K562 (cell line): ENCODE measurements at regions not wholly inside any gene's neighbourhood (a gene's known extent, or its start where the extent isn't known, plus 50 kb on each side); places are given as distances from the start of the nearest gene placed in this dataset.

Source experiments
- ATAC-seq: fragments of 200-7000 bp; cut with Tn5 transposase; 3 replicates; pipeline ENCODE4 v1.9.1; 2020; ENCODE audit warnings: moderate library complexity
- BruUV-seq: library from RNA; stranded (reverse); fragments of 400-500 nt; replicated peaks from 2 replicates; lab custom pipeline; 2021; lab: Mats Ljungman, UMichigan
- CTCF ChIA-PET: fragments of 300-600 bp; formaldehyde crosslinking; extraction: SDS; loops from one replicate; lab custom pipeline; 2021; ENCODE audit warnings: low intra/inter-chr PET ratio; lab: Yijun Ruan, JAX
- POLR2A ChIA-PET: fragments of 300-600, 350-650 bp; sonication (Branson Sonifier 250); formaldehyde crosslinking; extraction: SDS; loops from one replicate; lab custom pipeline; 2021; ENCODE audit warnings: antibody characterized with exemption, inconsistent platforms; lab: Yijun Ruan, JAX
- DNase-seq, 4 experiments: peaks; one replicate each; pipeline versions ENCODE4 v3.0.0 to v3.0.0-alpha.2; 2011 to 2018; ENCODE audit warnings: low spot score in 3 of 4, mixed read lengths in 3 of 4; ENCODE audit errors: extremely low read depth in 1 of 4
- FAIRE-seq: peaks from 2 replicates; lab custom pipeline; 2011; peaks lifted over from hg19 to GRCh38; lab: Jason Lieb, UNC
- H2AFZ ChIP-seq: 2 replicates; pipeline ENCODE4 v1.6.0; 2011; ENCODE audit warnings: low read depth, low read length, control low read depth, inconsistent platforms
- H3K27ac ChIP-seq: fragments of 200-600 bp; 3 replicates; pipeline ENCODE4 v1.8.0; 2011; ENCODE audit warnings: low read depth, mild to moderate bottlenecking, control low read depth, inconsistent platforms, low read length, moderate library complexity, mixed read lengths; ENCODE audit errors: extremely low read depth
- H3K27me3 ChIP-seq, 2 experiments: fragments of 300-600 bp in 1 of 2; 2 replicates in 1 of 2; 3 replicates in 1 of 2; pipeline versions ENCODE4 v1.6.0 to v1.8.0; 2011; ENCODE audit warnings: inconsistent platforms in 2 of 2, low read length in 2 of 2, mild to moderate bottlenecking in 1 of 2, mixed read lengths in 1 of 2, moderate library complexity in 1 of 2; ENCODE audit not compliant: control insufficient read depth in 2 of 2, insufficient read depth in 2 of 2
- H3K36me3 ChIP-seq: fragments of 300-600 bp; 3 replicates; pipeline ENCODE4 v1.8.0; 2011; ENCODE audit warnings: mild to moderate bottlenecking, low read length, inconsistent platforms; ENCODE audit not compliant: control insufficient read depth, insufficient read depth
- H3K4me1 ChIP-seq, 2 experiments: fragments of 200-600 bp in 1 of 2; replicated peaks in 1 of 2; 2 replicates in 1 of 2; 3 replicates in 1 of 2; pipeline versions ENCODE4 v1.5.1 to v1.8.0; 2011; ENCODE audit warnings: inconsistent platforms in 2 of 2, low read length in 2 of 2, mild to moderate bottlenecking in 1 of 2, mixed read lengths in 1 of 2, moderate library complexity in 1 of 2; ENCODE audit not compliant: control insufficient read depth in 2 of 2, insufficient read depth in 2 of 2
- H3K4me2 ChIP-seq: 2 replicates; pipeline ENCODE4 v1.6.1; 2011; ENCODE audit warnings: low read length, control low read depth, inconsistent platforms, mixed read lengths; ENCODE audit not compliant: insufficient read depth
- H3K4me3 ChIP-seq: fragments of 200-600 bp; sonication (generic), shearing (Covaris generic); 2 replicates; pipeline ENCODE4 v1.5.1; 2016; ENCODE audit warnings: control low read depth, inconsistent platforms
- H3K79me2 ChIP-seq: fragments of 200-600 bp; 3 replicates; pipeline ENCODE4 v1.8.0; 2011; ENCODE audit warnings: low read length, inconsistent platforms; ENCODE audit not compliant: control insufficient read depth, insufficient read depth
- H3K9ac ChIP-seq, 2 experiments: 2 replicates each; pipeline versions ENCODE4 v1.6.0 to v1.6.1; 2011; ENCODE audit warnings: low read depth in 2 of 2, low read length in 2 of 2, control low read depth in 1 of 2, inconsistent platforms in 1 of 2, mild to moderate bottlenecking in 1 of 2, mixed read lengths in 1 of 2; ENCODE audit not compliant: insufficient read depth in 1 of 2
- H3K9me1 ChIP-seq: one replicate; pipeline ENCODE4 v1.6.0; 2011; ENCODE audit warnings: inconsistent platforms, mild to moderate bottlenecking, low read length, moderate library complexity; ENCODE audit not compliant: control insufficient read depth, insufficient read depth
- H3K9me3 ChIP-seq: replicated peaks from 2 replicates; pipeline ENCODE4 v1.5.1; 2011; ENCODE audit warnings: low read depth, low read length, inconsistent platforms; ENCODE audit not compliant: control insufficient read depth, insufficient read depth
- H4K20me1 ChIP-seq: replicated peaks from 2 replicates; pipeline ENCODE4 v1.6.1; 2011; ENCODE audit warnings: low read length, inconsistent platforms, mixed read lengths; ENCODE audit not compliant: control insufficient read depth, insufficient read depth
- HCFC1 ChIP-seq: IDR thresholded peaks from 2 replicates; pipeline ENCODE4 v1.6.1; 2012; ENCODE audit warnings: low read depth, low read length, improper control_type of control experiment
- KAT8 ChIP-seq: fragments of 450-650 bp; IDR thresholded peaks from 2 replicates; pipeline ENCODE4 v1.6.1; 2016; ENCODE audit warnings: low read depth, mild to moderate bottlenecking
- RBM34 ChIP-seq: fragments of 200-400 bp; formaldehyde crosslinking; IDR thresholded peaks from 2 replicates; pipeline ENCODE4 v1.6.1; 2018; ENCODE audit warnings: low read length, borderline replicate concordance; ENCODE audit not compliant: insufficient read depth
- SMARCB1 ChIP-seq: IDR thresholded peaks from 2 replicates; pipeline ENCODE4 v1.6.1; 2011; ENCODE audit warnings: improper control_type of control experiment, low read depth; ENCODE audit not compliant: insufficient read length
- SRSF7 ChIP-seq: fragments of 200-400 bp; formaldehyde crosslinking; optimal IDR thresholded peaks from 2 replicates; pipeline ENCODE3; 2017; ENCODE audit warnings: mild to moderate bottlenecking, low read depth, low read length
- THRAP3 ChIP-seq: fragments of 450-650 bp; IDR thresholded peaks from 2 replicates; pipeline ENCODE4 v1.6.1; 2016; ENCODE audit warnings: mild to moderate bottlenecking, inconsistent platforms, borderline replicate concordance
- WGBS: fragments of 100-300 bp; shearing (Covaris generic); methylation state at CpG from one replicate; pipeline ENCODE4 v1.1.6; 2016; ENCODE audit warnings: low coverage, mixed read lengths; ENCODE audit not compliant: insufficient coverage; ENCODE audit errors: missing lambda C conversion rate; 5-methylcytosine and 5-hydroxymethylcytosine counted together
- in situ Hi-C: fragments of 300-500 bp; cut with MboI; formaldehyde crosslinking; loops from 4 replicates; pipeline ENCODE4 v1.15.0; 2018; ENCODE audit warnings: inconsistent platforms, mixed read lengths
- intact Hi-C: fragments of 100-400 bp; cut with micrococcal nuclease; formaldehyde crosslinking; loops from 2 replicates; pipeline ENCODE4 v1.14.2; 2022
- TF ChIP-seq, protein P1 (sequence below): fragments of 250-450 bp; sonication (Bioruptor Pico); IDR thresholded peaks from 2 replicates; pipeline ENCODE4 v1.9.0; 2021; ENCODE audit warnings: mild to moderate bottlenecking
- TF ChIP-seq, protein P2 (sequence below), 2 experiments: fragments of 450-650 bp; IDR thresholded peaks; 2 replicates each; pipeline ENCODE4 v1.6.1; 2016; ENCODE audit warnings: mild to moderate bottlenecking in 2 of 2, borderline replicate concordance in 1 of 2, low read depth in 1 of 2, moderate library complexity in 1 of 2

DNA sequence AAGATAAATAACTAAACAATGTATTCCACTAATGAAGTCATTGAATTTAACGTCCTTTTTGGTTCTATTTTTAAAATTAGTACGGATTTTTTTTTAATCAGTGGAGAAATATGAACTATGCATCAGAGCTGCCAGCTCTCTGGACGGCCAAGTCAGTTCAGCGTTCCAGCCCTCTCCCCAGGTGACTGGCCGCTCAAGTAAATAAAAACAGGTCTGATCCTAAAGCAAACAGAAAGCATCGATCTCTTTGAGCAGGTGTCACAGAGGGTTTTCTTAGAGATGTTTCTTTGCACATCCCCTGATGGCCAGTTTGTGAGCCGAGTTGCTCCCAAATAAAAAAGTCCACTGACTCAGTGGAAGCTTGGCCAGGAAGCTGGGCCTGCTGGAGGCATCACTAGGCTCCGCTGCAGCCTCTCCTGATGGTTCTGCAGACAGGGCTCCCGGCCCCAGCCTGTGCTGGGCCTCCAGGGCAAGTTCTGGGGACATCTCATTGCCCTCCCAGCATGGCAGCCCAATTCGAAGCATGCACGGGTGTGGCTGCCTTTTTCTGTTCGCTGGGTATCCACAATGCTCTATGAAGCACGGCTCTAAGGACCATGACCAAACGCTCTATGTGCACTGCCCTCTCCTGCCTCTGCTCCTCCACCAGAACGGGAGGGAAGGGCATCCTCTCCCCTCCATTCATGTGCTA lies 74.7 kb upstream of the PPP2R2D start:
- BruUV-seq: no TSS peak
- Histone ChIP-seq H3K9ac (no peak overlapping the region), H3K4me3 (no peak overlapping the region), H4K20me1 (no peaks in the 10 kb centered on the region), H3K4me2 (no peak overlapping the region), H3K79me2 (no peaks in the 10 kb centered on the region), H3K36me3 (no peaks in the 10 kb centered on the region), H3K4me1 (peaks cover 0 to 7% of the 10 kb centered on the region in 2 experiments; a peak in 1 of 5 replicates), H2AFZ (no peak overlapping the region), H3K27me3 (peaks cover 2 to 34% of the 10 kb centered on the region in 2 experiments; a peak in 3 of 5 replicates), H3K27ac (no peak overlapping the region), H3K9me3 (no peaks in the 10 kb centered on the region), H3K9me1 (no peaks in the 10 kb centered on the region)
- no peak for DNase-seq
- WGBS: 5% methylated on average over 11 of the region's 15 CpGs
- ATAC-seq: no peak
- intact Hi-C loops: no loop called here
- no peak for FAIRE-seq
- ChIA-PET POLR2A (no interaction called here), CTCF (no interaction called here)
- TF ChIP-seq RBM34 (no peak), HCFC1 (no peak), SRSF7 (no peak), SMARCB1 (no peak), KAT8 (no peak), THRAP3 (no peak)
- TF ChIP-seq, protein P1, sequence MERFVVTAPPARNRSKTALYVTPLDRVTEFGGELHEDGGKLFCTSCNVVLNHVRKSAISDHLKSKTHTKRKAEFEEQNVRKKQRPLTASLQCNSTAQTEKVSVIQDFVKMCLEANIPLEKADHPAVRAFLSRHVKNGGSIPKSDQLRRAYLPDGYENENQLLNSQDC (CRISPR knock-in tag): no peak
- TF ChIP-seq, protein P2, sequence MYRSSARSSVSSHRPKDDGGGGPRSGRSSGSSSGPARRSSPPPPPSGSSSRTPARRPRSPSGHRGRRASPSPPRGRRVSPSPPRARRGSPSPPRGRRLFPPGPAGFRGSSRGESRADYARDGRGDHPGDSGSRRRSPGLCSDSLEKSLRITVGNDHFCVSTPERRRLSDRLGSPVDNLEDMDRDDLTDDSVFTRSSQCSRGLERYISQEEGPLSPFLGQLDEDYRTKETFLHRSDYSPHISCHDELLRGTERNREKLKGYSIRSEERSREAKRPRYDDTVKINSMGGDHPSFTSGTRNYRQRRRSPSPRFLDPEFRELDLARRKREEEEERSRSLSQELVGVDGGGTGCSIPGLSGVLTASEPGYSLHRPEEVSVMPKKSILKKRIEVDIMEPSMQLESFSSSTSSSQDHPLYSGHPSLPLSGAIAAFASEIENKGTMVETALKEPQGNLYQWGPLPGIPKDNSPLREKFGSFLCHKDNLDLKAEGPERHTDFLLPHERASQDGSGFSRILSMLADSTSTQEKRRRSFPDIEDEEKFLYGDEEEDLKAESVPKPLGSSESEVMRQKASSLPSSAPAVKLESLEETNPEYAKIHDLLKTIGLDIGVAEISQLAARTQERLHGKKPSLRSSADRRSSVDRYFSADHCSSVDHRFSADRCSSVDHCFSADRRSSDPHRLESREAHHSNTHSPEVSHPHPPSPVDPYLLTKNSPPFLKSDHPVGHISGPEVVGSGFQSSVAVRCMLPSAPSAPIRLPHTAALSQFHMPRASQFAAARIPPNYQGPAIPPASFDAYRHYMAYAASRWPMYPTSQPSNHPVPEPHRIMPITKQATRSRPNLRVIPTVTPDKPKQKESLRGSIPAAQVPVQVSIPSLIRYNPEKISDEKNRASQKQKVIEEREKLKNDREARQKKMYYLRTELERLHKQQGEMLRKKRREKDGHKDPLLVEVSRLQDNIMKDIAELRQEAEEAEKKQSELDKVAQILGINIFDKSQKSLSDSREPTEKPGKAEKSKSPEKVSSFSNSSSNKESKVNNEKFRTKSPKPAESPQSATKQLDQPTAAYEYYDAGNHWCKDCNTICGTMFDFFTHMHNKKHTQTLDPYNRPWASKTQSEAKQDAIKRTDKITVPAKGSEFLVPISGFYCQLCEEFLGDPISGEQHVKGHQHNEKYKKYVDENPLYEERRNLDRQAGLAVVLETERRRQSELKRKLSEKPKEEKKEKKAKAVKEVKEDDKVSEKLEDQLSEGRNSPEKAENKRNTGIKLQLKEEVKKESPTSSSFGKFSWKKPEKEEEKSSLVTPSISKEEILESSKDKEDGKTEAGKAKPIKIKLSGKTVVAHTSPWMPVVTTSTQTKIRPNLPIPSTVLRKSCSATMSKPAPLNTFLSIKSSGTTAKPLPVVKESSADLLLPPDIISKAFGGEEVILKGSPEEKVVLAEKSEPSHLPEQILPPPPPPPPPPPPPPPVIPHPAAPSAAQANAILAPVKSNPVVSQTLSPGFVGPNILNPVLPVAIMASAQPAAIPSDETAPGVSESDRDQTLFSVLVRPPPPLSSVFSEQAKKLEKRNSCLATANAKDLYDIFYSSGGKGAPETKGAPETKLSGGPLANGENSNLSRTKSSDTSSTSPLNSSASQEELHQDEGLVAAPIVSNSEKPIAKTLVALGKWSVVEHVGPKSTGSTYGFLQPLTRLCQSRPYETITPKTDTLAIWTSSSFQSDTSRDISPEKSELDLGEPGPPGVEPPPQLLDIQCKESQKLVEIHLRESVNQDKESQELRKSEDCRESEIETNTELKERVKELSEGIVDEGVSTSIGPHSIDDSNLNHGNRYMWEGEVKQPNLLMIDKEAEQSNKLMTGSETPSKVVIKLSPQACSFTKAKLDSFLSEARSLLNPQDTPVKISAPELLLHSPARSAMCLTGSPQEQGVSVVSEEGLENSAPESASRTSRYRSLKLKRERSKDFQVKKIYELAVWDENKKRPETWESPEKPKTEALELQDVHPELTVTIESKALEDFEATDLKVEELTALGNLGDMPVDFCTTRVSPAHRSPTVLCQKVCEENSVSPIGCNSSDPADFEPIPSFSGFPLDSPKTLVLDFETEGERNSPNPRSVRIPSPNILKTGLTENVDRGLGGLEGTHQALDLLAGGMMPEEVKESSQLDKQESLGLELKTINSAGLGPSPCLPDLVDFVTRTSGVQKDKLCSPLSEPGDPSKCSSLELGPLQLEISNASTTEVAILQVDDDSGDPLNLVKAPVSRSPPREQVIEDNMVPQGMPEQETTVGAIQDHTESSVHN (IDR thresholded peaks at IDR 0.05; ENCODE audit: borderline replicate concordance in 1 of 2, low read depth in 1 of 2): no peak
- in situ Hi-C loops: no loop called here
